ENCODE measurements at regions not wholly inside any gene's neighbourhood (a gene's known extent, or its start where the extent isn't known, plus 50 kb on each side); places are given as distances from the start of the nearest gene placed in this dataset.

DNA sequence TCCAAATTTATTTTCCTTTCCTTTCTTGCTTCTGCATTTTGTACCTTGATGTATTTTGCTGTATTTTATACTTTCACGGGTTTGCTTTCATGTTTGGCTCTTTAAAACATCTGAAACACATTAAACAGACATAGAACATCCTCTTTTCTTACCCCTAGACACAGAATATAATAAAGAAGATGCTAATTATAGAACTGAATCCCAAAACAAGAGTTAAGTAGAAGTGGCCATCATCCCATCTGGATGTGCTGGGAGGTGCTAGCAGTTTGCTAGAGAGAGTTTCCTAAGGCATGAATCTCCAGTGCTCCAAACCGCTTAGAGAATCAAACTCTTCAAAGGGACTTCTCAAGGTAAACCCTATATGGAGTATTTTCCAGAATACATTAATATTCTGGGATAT is 53.9 kb upstream of the GNG12 start (continued):
- TF ChIP-seq, protein P1, sequence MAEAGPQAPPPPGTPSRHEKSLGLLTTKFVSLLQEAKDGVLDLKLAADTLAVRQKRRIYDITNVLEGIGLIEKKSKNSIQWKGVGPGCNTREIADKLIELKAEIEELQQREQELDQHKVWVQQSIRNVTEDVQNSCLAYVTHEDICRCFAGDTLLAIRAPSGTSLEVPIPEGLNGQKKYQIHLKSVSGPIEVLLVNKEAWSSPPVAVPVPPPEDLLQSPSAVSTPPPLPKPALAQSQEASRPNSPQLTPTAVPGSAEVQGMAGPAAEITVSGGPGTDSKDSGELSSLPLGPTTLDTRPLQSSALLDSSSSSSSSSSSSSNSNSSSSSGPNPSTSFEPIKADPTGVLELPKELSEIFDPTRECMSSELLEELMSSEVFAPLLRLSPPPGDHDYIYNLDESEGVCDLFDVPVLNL (IDR thresholded peaks at IDR 0.05; ENCODE audit: low read depth, low read length) = no peak
- TF ChIP-seq, protein P2, sequence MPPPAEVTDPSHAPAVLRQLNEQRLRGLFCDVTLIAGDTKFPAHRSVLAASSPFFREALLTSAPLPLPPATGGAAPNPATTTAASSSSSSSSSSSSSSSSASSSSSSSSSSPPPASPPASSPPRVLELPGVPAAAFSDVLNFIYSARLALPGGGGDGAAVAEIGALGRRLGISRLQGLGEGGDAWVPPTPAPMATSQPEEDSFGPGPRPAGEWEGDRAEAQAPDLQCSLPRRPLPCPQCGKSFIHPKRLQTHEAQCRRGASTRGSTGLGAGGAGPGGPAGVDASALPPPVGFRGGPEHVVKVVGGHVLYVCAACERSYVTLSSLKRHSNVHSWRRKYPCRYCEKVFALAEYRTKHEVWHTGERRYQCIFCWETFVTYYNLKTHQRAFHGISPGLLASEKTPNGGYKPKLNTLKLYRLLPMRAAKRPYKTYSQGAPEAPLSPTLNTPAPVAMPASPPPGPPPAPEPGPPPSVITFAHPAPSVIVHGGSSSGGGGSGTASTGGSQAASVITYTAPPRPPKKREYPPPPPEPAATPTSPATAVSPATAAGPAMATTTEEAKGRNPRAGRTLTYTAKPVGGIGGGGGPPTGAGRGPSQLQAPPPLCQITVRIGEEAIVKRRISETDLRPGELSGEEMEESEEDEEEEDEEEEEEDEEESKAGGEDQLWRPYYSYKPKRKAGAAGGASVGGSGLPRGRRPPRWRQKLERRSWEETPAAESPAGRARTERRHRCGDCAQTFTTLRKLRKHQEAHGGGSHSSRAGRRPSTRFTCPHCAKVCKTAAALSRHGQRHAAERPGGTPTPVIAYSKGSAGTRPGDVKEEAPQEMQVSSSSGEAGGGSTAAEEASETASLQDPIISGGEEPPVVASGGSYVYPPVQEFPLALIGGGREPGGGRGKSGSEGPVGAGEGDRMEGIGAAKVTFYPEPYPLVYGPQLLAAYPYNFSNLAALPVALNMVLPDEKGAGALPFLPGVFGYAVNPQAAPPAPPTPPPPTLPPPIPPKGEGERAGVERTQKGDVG (CRISPR knock-in tag; IDR thresholded peaks at IDR 0.05) = no peak
- no peak for TF ChIP-seq CBFB (IDR thresholded peaks at IDR 0.05; ENCODE audit: low read depth)
- no peak for TF ChIP-seq SUZ12 (IDR thresholded peaks at IDR 0.05; ENCODE audit: unreplicated experiment)

DNA sequence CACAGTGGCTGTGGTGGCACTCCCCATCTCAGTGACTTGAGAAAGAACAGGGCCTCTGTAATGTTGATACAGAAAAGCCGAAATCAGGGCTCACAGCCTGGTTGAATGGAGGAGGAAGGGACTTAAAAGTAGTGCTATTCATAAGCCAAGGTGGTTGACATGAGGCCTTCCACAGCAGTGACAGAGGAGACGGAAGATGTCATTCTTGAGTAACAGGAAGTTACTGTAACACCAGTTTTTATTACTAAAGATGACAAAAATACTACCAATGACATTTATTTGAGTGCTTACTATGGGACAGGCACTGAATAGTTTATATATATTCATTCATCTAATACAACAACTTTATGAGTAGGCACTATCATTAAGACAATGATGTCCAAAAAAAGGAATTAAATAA is 52.8 kb upstream of the GNG12 start:
- H4K20me1 ChIP-seq (ENCODE audit: control insufficient read depth, insufficient read depth) = no peaks in the 10 kb centered on the region
- DNase-seq (ENCODE audit: low read depth, low spot score) (no peak), ATAC-seq (no peak), FAIRE-seq (no peak)
- SMC1A ChIA-PET (ENCODE audit: uncharacterized antibody, unreplicated experiment) = interaction anchor here (1.1 kb wide), 1 partner anchor 120 kb away, joined by 3 read pairs; no protein-coding TSS in a partner anchor
- BruUV-seq (replicated peaks) = no TSS peak
- in situ Hi-C loops (cut with MboI) = no loop called here
- H2AFZ ChIP-seq (ENCODE audit: control insufficient read depth, low read depth, low read length) = no peak overlapping the region
- intact Hi-C loops (cut with micrococcal nuclease; ENCODE audit: unreplicated experiment) = loop anchor here (2.0 kb wide), 1 partner anchor 13 kb away; no protein-coding TSS in a partner anchor
- no peak overlapping the region for H3K4me3 ChIP-seq
- no peak overlapping the region for H3K4me2 ChIP-seq (ENCODE audit: control insufficient read depth, insufficient read depth)
- H3K79me2 ChIP-seq (ENCODE audit: control insufficient read depth, insufficient read depth, low read length) = no peaks in the 10 kb centered on the region
- no peaks in the 10 kb centered on the region for H3K9me3 ChIP-seq (replicated peaks; ENCODE audit: control insufficient read depth, insufficient read depth, low read length)
- no peaks in the 10 kb centered on the region for H3K4me1 ChIP-seq (ENCODE audit: control insufficient read depth, insufficient read depth, low read length)
- H3K9ac ChIP-seq (ENCODE audit: control insufficient read depth, insufficient read depth, low read length) = no peak overlapping the region
- CTCF ChIA-PET = no interaction called here
- POLR2A ChIA-PET = no interaction called here
- 0% methylated on average over 2 of the region's 2 CpGs for WGBS (ENCODE audit: insufficient coverage, insufficient replicate concordance, low lambda C conversion rate, missing lambda C conversion rate)
- no peak overlapping the region for H3K27ac ChIP-seq (ENCODE audit: control insufficient read depth, insufficient read depth)
- H3K36me3 ChIP-seq (ENCODE audit: control insufficient read depth in 2 of 2, insufficient read depth in 2 of 2, low read length in 1 of 2) = no peaks in the 10 kb centered on the region
- RAD21 ChIA-PET (ENCODE audit: unreplicated experiment) = no interaction called here
- no peaks in the 10 kb centered on the region for H3K27me3 ChIP-seq (replicated peaks in 1 of 2; ENCODE audit: control insufficient read depth in 2 of 2, insufficient read depth in 2 of 2, low read length in 1 of 2)
- no peak for TF ChIP-seq MEF2B (IDR thresholded peaks at IDR 0.05; ENCODE audit: partially characterized antibody, poor library complexity, severe bottlenecking)
- no peak for TF ChIP-seq SIX5 (IDR thresholded peaks at IDR 0.05; ENCODE audit: low read depth, low read length, severe bottlenecking)
- no peak for TF ChIP-seq SUPT20H (IDR thresholded peaks at IDR 0.05; ENCODE audit: borderline replicate concordance, control insufficient read depth, low read depth, low read length)
- TF ChIP-seq PAX8 (IDR thresholded peaks at IDR 0.05) = no peak
- TF ChIP-seq, protein P3, sequence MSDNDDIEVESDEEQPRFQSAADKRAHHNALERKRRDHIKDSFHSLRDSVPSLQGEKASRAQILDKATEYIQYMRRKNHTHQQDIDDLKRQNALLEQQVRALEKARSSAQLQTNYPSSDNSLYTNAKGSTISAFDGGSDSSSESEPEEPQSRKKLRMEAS (IDR thresholded peaks at IDR 0.05; ENCODE audit: low read depth, low read length) = no peak
- TF ChIP-seq, protein P4, sequence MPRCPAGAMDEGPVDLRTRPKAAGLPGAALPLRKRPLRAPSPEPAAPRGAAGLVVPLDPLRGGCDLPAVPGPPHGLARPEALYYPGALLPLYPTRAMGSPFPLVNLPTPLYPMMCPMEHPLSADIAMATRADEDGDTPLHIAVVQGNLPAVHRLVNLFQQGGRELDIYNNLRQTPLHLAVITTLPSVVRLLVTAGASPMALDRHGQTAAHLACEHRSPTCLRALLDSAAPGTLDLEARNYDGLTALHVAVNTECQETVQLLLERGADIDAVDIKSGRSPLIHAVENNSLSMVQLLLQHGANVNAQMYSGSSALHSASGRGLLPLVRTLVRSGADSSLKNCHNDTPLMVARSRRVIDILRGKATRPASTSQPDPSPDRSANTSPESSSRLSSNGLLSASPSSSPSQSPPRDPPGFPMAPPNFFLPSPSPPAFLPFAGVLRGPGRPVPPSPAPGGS (IDR thresholded peaks at IDR 0.05; ENCODE audit: borderline replicate concordance, insufficient read depth, low read depth, low read length, poor library complexity, severe bottlenecking) = no peak
- no peak for TF ChIP-seq SMAD1 (IDR thresholded peaks at IDR 0.05; ENCODE audit: low read depth, partially characterized antibody)
- no peak for TF ChIP-seq YBX1 (IDR thresholded peaks at IDR 0.05)
- no peak for TF ChIP-seq ZNF274 (IDR thresholded peaks at IDR 0.05; ENCODE audit: insufficient read depth, insufficient read length)
- no peak for TF ChIP-seq TBL1XR1 (IDR thresholded peaks at IDR 0.05; ENCODE audit: low read depth, low read length)
- no peak for TF ChIP-seq YY1 (IDR thresholded peaks at IDR 0.05; ENCODE audit: low read depth, low read length)
- no peak for TF ChIP-seq KLF5 (IDR thresholded peaks at IDR 0.05; ENCODE audit: partially characterized antibody)
- TF ChIP-seq, protein P5, sequence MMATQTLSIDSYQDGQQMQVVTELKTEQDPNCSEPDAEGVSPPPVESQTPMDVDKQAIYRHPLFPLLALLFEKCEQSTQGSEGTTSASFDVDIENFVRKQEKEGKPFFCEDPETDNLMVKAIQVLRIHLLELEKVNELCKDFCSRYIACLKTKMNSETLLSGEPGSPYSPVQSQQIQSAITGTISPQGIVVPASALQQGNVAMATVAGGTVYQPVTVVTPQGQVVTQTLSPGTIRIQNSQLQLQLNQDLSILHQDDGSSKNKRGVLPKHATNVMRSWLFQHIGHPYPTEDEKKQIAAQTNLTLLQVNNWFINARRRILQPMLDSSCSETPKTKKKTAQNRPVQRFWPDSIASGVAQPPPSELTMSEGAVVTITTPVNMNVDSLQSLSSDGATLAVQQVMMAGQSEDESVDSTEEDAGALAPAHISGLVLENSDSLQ (IDR thresholded peaks at IDR 0.05) = no peak
- no peak for TF ChIP-seq RELA (IDR thresholded peaks at IDR 0.05; ENCODE audit: borderline replicate concordance, partially characterized antibody)
